Dendritic cell treated with granulocyte-macrophage colony-stimulating factor and Interleukin-4, amounts not matched to agents 40 ng/mL and 50 ng/mL, for 4 days (primary cell): ENCODE measurements at regions not wholly inside any gene's neighbourhood (a gene's known extent, or its start where the extent isn't known, plus 50 kb on each side); places are given as distances from the start of the nearest gene placed in this dataset.
"Not testable (repeated sequence)": the region's sequence is repeated elsewhere in the genome, so short reads cannot be mapped to it uniquely, and the experiment has no call there.

ENCODE experiments used
- H3K27ac Mint-ChIP-seq: one replicate; pipeline ENCODE4 v1.8.0; 2022; ENCODE audit warnings: mild to moderate bottlenecking, mixed read lengths
- H3K27me3 Mint-ChIP-seq: one replicate; pipeline ENCODE4 v1.8.0; 2022; ENCODE audit warnings: mild to moderate bottlenecking, mixed read lengths
- H3K36me3 Mint-ChIP-seq: one replicate; pipeline ENCODE4 v1.8.0; 2022; ENCODE audit warnings: low read depth, mixed read lengths
- H3K4me1 Mint-ChIP-seq: one replicate; pipeline ENCODE4 v1.8.0; 2022; ENCODE audit warnings: low read depth, mixed read lengths
- H3K4me3 Mint-ChIP-seq: one replicate; pipeline ENCODE4 v1.8.0; 2022; ENCODE audit warnings: mild to moderate bottlenecking, moderate library complexity, mixed read lengths
- H3K9me3 Mint-ChIP-seq: one replicate; pipeline ENCODE4 v1.8.0; 2022; ENCODE audit warnings: mixed read lengths
- intact Hi-C: fragments of 100-400 bp; cut with micrococcal nuclease; formaldehyde crosslinking; loops from one replicate; pipeline ENCODE4 v1.15.0; 2022

DNA sequence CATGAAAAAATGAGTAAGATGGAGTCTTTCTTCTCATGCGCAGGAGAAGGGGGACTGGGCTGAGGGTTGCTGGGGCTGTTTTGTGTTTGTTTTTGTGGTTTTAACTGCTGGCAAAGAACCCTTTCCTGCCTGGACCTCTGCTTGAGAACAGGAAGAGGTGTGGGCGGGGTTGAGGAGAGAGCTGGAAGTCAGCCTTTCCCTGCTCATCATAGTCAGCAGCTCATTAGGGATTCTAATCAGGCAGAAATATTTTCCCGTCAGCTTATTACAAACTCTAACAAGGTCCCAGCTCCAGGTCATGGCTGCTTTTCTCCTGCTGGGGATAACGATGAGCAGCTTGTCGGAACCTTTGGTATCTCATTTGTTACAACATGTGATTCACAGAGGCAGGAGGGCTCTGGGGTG is 185.0 kb upstream of the NRXN3 start:
- Mint-ChIP-seq H3K27ac (no peak overlapping the region), H3K36me3 (no peaks in the 10 kb centered on the region), H3K4me3 (no peak overlapping the region), H3K4me1 (peaks cover 14% of the 10 kb centered on the region), H3K9me3 (no peaks in the 10 kb centered on the region), H3K27me3 (peaks cover 19% of the 10 kb centered on the region)
- intact Hi-C loops, result no loop called here

DNA sequence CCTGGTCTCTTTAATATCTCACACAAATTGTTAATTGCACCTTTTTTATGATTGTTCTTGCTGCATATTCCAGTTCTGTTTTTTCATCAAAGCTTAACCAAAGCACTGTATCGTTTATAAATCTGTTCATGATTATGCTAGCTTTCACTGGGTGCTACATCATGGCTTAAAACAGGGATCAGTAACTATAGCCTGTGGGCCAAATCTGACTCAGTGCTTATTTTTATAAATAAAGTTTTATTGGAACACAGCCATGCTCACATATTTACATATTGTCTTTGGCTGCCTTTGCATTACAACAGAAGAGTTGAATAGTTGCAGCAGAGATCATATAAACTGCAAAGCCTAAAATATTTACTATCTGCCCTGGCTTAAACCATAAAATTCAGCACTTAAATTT is 183.4 kb upstream of the NRXN3 start:
- H3K4me3 Mint-ChIP-seq, result no peak overlapping the region
- no peaks in the 10 kb centered on the region for H3K36me3 Mint-ChIP-seq
- peaks cover 8% of the 10 kb centered on the region for H3K27me3 Mint-ChIP-seq
- H3K9me3 Mint-ChIP-seq, result no peaks in the 10 kb centered on the region
- H3K4me1 Mint-ChIP-seq, result peaks cover 7% of the 10 kb centered on the region
- no peak overlapping the region for H3K27ac Mint-ChIP-seq
- intact Hi-C loops, result no loop called here

DNA sequence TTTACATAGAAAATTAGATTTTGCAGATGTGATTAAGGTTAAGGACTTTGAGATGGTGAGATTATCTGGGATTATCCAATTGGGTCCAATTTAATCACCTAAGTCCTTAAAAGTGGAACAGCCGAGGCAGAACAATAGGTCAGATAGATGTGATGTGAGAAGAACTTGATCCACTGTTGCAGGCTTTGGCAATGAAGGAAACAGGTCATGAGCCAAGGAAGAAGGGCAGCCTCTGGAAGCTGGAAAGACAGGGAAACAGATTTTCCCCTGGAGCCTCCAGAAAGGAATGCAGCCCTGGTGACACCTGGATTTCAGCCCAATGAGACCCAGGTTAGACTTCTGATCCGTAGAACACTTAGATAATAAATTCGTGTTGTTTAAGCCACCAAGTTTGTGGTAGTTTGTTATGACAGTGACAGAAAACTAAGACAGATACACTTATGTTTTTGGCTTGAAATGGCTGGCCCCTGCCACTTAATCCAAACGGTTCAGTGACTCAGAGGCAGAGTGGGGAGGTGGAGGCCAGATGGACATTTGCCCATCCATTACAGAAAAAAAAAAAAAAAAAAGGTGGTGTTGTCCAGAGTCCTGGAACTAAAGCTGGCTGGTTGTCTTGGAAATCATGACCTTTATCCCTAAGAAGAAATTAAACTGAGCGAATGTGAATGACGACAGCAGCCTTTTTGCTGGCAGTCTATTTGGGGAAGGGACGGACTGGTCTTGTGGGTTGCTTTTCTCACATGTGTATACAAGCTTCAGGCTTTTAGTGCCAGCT is 181.9 kb upstream of the NRXN3 start:
- no peaks in the 10 kb centered on the region for H3K9me3 Mint-ChIP-seq
- peaks cover 7% of the 10 kb centered on the region for H3K4me1 Mint-ChIP-seq
- intact Hi-C loops, result no loop called here
- no peaks in the 10 kb centered on the region for H3K36me3 Mint-ChIP-seq
- peaks cover 6% of the 10 kb centered on the region for H3K27me3 Mint-ChIP-seq
- H3K4me3 Mint-ChIP-seq, result no peak overlapping the region
- no peak overlapping the region for H3K27ac Mint-ChIP-seq

DNA sequence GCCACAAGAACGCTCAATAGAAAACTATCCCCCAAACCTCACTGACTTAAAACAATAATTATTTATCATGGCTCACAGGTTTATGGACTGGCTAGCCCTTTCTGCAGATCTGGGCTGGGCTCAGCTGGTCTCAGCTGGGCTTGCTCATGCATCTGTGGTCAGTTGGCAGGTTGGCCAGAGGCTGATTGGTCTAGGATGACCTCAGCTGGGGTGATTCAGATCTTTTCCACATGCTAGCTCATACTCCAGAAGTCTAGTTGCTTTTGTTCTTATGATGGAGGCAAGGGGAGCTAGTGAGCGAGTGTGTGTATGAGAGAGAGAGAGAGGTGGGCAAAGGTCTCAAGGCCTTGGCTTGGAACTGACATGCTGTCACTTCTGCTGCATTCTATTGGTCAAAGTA is 181.2 kb upstream of the NRXN3 start:
- Mint-ChIP-seq H3K36me3 (no peaks in the 10 kb centered on the region), H3K27ac (no peak overlapping the region), H3K4me1 (peaks cover 7% of the 10 kb centered on the region), H3K4me3 (no peak overlapping the region), H3K27me3 (peaks cover 6% of the 10 kb centered on the region), H3K9me3 (no peaks in the 10 kb centered on the region)
- intact Hi-C loops, result no loop called here

DNA sequence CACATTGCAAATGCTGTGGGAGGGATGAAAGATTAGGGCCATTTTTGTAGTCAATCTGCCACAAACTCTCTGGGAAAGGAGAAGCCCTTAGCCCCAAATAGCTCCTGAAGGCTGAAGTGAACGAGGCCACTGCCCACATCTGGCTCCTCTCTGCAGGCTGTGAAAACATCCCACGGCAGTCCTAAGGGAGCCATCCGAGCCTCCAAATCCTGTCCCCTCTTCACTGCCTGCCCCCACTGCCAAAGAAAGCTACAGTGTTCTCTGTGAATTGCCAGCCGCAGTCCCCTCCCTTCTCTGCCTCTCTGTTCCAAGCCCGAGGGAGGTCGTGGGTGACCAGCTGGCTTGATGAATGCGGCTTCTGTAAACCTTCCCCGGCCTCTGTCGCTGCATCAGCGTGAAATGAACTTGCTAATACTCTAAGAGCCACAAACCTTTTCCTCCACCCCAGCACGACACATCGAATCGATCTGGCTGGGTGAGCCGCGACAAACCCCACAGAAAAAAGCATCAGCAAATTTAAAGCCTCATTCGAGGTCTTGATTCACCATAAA is 180.7 kb upstream of the NRXN3 start:
- Mint-ChIP-seq H3K27ac (no peak overlapping the region), H3K27me3 (peaks cover 6% of the 10 kb centered on the region), H3K4me1 (peaks cover 7% of the 10 kb centered on the region), H3K4me3 (no peak overlapping the region), H3K9me3 (no peaks in the 10 kb centered on the region), H3K36me3 (no peaks in the 10 kb centered on the region)
- intact Hi-C loops, result no loop called here

DNA sequence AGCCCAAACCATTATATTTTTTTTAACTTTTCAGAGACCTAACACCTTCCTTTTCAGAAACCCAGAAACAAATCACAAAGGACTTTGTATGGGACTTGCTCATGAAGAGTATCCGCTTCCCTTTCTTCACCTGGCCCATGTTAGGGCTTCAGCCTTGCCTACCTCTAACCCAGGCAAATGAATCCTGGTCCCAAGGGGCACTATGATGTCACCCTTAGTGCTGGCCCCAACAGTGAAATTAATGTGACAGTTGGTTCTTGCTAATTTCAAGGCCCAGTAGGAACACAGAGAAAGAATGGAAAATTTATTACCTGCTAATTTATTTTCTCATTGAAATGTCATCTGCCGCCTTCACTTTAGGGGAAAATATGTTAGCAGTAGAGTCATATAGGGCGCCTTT is 179.8 kb upstream of the NRXN3 start:
- Mint-ChIP-seq H3K9me3 (no peaks in the 10 kb centered on the region), H3K4me3 (no peak overlapping the region), H3K27ac (no peak overlapping the region), H3K27me3 (peaks cover under 1% of the 10 kb centered on the region), H3K4me1 (peaks cover 3% of the 10 kb centered on the region), H3K36me3 (no peaks in the 10 kb centered on the region)
- intact Hi-C loops, result no loop called here

DNA sequence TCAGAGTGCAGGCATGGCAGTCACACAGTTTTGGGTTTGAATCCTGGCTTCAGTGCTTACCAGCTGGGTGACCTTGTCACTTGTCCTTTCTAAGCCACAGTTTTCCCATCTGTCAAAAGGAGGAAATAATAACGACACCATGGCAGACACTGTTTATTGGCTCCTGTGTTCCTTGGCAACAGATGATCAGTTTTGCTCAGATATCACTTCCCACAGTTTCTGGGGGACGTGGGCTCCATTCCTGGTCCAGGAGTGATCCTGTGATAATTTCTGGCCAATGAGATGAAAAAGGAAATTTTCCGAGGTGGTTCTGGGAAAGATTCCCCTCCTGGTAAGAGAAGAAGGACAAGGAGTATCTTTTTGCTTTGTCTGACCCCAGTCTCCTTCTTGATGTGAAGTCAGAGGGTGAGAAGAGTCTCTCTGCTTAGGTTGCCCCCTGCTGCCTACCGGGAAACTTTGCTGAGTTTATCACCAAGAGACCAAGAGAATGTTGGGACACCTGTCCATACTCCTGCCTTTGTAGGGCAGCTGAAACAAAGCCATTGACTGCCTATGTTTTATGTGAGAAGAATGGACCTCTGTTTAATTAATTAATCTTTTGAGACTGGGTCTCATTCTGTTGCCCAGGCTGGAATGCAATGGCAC is 178.9 kb upstream of the NRXN3 start:
- Mint-ChIP-seq H3K36me3 (no peaks in the 10 kb centered on the region), H3K4me1 (no peaks in the 10 kb centered on the region), H3K9me3 (no peaks in the 10 kb centered on the region), H3K27me3 (no peaks in the 10 kb centered on the region), H3K4me3 (no peak overlapping the region), H3K27ac (no peak overlapping the region)
- intact Hi-C loops, result no loop called here

DNA sequence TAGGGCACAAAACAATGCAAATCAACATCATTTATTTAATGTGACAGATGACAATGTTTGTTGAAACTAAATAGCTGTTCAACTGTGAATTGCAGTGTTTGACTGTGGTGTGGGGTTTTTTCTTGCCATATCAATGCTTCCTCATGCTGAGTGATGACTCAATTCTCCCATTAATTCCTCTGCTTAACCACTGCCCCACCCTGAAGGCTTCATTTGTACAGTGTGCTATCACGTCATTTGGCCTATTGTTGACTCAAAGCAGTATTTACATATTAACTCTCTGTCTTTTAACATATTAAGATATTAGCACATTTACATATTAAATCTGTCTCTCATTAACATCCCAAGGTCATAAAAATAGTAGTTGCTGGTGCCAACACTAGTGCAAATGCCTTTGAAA is 164.8 kb upstream of the NRXN3 start:
- no peak overlapping the region for H3K27ac Mint-ChIP-seq
- no peaks in the 10 kb centered on the region for H3K36me3 Mint-ChIP-seq
- H3K4me3 Mint-ChIP-seq, result no peak overlapping the region
- H3K27me3 Mint-ChIP-seq, result no peaks in the 10 kb centered on the region
- peaks cover 54% of the 10 kb centered on the region for H3K9me3 Mint-ChIP-seq
- intact Hi-C loops, result no loop called here
- H3K4me1 Mint-ChIP-seq, result no peaks in the 10 kb centered on the region

DNA sequence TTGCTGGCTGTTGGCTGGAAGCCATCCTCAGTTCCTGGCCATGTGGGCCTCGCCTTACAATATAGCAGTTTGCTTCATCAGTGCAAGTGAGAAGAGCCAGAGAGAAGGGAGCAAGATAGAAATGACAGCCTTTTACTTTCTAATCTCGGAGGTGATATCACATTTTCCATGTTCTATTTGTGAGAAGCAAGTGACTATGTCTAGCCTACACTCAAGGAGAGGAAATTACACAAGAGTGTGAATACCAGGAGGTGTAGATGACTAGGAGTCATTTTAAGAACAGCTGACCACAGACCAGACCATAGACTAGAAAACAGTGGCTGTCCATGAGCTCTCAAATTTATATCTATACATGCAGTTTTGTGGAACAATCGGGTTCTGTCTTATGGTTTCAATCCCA is 163.0 kb upstream of the NRXN3 start:
- Mint-ChIP-seq H3K27ac (no peak overlapping the region), H3K27me3 (no peaks in the 10 kb centered on the region), H3K4me1 (no peaks in the 10 kb centered on the region), H3K36me3 (no peaks in the 10 kb centered on the region), H3K9me3 (peaks cover 36% of the 10 kb centered on the region), H3K4me3 (no peak overlapping the region)
- intact Hi-C loops, result no loop called here

DNA sequence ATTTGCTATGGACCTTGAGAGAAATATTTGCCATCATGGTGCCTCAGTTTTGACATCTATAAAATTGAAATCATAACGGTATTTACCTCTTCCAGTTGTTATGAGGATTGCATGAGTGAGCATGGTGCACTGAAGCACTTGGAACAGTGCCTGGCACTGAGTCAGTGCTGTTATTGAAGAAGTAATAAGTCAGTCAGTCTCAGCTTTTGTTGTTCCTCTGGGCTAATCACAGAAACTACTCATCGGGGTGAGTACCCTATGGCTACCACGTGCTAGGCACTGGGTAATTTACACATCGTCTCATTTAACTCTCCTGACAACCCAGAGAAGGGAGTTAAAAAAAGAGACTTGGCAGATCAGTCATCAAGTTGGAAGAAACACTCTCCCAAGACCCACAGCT is 159.5 kb upstream of the NRXN3 start:
- H3K27me3 Mint-ChIP-seq, result no peaks in the 10 kb centered on the region
- no peaks in the 10 kb centered on the region for H3K36me3 Mint-ChIP-seq

DNA sequence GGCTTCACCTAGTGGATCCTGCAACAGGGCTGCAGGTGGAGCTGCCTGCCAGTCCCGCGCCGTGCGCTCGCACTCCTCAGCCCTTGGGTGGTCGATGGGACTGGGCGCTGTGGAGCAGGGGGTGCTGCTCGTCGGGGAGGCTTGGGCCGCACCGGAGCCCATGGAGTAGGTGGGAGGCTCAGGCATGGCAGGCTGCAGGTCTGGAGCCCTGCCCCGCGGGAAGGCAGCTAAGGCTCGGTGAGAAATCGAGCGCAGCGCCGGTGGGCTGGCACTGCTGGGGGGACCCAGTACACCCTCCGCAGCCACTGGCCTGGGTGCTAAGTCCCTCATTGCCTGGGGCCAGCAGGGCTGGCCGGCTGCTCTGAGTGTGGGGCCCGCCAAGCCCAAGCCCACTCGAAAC is 156.3 kb upstream of the NRXN3 start:
- H3K4me1 Mint-ChIP-seq, H3K27me3 Mint-ChIP-seq, H3K36me3 Mint-ChIP-seq, H3K9me3 Mint-ChIP-seq, H3K27ac Mint-ChIP-seq, H3K4me3 Mint-ChIP-seq, intact Hi-C loops: not testable (repeated sequence)

More for the DNA sequence above, 159.5 kb upstream of the NRXN3 start:
- H3K4me1 Mint-ChIP-seq, result no peaks in the 10 kb centered on the region
- peaks cover 17% of the 10 kb centered on the region for H3K9me3 Mint-ChIP-seq
- H3K27ac Mint-ChIP-seq, result no peak overlapping the region
- no peak overlapping the region for H3K4me3 Mint-ChIP-seq
- intact Hi-C loops, result no loop called here

DNA sequence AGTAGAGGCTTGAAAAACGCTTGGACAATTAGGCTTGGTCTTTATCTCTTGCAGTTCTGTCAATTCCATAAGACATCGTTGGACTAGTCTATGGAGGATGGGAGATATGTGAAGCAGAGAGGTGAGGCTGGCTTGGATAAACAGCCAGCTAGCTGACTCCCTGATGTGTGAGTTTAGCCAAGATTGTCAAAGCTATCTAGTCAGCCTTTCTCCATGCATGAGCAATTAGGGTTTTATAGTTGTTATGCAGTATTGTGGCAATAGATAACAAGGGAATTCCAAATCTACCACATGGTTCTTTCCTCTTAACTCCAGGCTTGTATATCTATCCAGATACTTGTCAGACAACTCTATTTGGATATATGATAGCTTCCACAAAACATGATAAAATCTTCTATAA is 153.6 kb upstream of the NRXN3 start:
- Mint-ChIP-seq H3K4me1 (no peaks in the 10 kb centered on the region), H3K27me3 (peaks cover 3% of the 10 kb centered on the region), H3K36me3 (no peaks in the 10 kb centered on the region), H3K27ac (no peak overlapping the region), H3K4me3 (no peak overlapping the region), H3K9me3 (no peaks in the 10 kb centered on the region)
- intact Hi-C loops, result no loop called here

DNA sequence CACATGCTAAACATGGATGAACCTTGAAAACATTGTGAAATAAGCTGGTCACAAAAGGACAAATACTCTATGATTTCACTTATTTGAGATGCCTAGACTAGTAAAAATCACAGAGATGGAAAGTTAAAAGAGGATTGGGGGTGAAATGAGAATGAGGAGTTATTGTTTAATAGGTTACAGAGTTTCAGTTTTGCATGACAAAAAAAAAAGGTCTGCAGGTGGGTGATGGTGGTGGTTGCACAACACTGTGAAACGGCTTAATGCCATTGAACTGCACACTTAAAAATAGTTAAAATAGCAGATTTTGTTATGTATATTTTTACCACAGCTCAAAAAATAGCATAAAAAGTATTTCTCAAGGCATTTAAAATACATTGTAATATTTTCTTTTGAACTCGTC is 151.9 kb upstream of the NRXN3 start:
- Mint-ChIP-seq H3K4me1 (no peaks in the 10 kb centered on the region), H3K9me3 (no peaks in the 10 kb centered on the region), H3K4me3 (no peak overlapping the region), H3K36me3 (no peaks in the 10 kb centered on the region), H3K27ac (no peak overlapping the region), H3K27me3 (peaks cover 3% of the 10 kb centered on the region)
- intact Hi-C loops, result no loop called here

DNA sequence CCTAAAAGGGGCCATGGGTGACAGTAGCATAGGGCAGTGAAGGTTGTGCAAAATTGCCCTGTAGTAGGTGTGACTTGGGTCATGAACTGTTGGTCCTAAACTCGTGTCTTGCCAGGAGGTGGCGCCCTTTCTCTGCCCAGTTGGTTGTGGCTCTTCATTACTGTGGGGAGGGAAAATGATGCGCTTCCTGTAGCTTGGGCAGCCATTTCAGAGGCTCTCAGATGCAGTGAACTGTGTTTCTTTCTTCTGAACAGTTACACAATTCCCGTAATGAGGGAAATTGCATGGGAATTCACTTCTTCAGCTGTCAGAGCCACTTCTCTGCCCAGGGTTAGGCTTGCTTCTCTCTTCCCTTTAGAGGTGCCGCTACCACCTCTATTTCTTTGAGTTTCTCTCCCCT is 148.1 kb upstream of the NRXN3 start:
- no peaks in the 10 kb centered on the region for H3K4me1 Mint-ChIP-seq
- intact Hi-C loops, result loop anchor here (1.0 to 10.0 kb wide), 2 partner anchors 576 to 823 kb away; no protein-coding TSS in a partner anchor
- H3K36me3 Mint-ChIP-seq, result no peaks in the 10 kb centered on the region
- H3K27ac Mint-ChIP-seq, result no peak overlapping the region
- no peak overlapping the region for H3K4me3 Mint-ChIP-seq
- H3K27me3 Mint-ChIP-seq, result no peaks in the 10 kb centered on the region
- no peaks in the 10 kb centered on the region for H3K9me3 Mint-ChIP-seq
